Smooth muscle cell (in vitro differentiated cells): ENCODE measurements at regions not wholly inside any gene's neighbourhood (a gene's known extent, or its start where the extent isn't known, plus 50 kb on each side); places are given as distances from the start of the nearest gene placed in this dataset.
"Not testable (repeated sequence)": the region's sequence is repeated elsewhere in the genome, so short reads cannot be mapped to it uniquely, and the experiment has no call there.

Source experiments
- DNase-seq: peaks from one replicate; lab custom pipeline; 2025; ENCODE audit not compliant: unreplicated experiment; lab: John Stamatoyannopoulos, UW
- H2AFZ ChIP-seq: fragments of 200-600 bp; sonication (generic); 2 replicates; pipeline ENCODE4 v1.6.0; 2016; ENCODE audit warnings: antibody characterized with exemption, low read depth, mild to moderate bottlenecking
- H3F3A ChIP-seq: fragments of 200-600 bp; sonication (generic); 2 replicates; pipeline ENCODE4 v1.6.0; 2017; ENCODE audit warnings: antibody characterized with exemption, low read depth
- H3K27ac ChIP-seq: fragments of 200-600 bp; sonication (generic); 2 replicates; pipeline ENCODE4 v1.5.1; 2016; ENCODE audit warnings: low read depth, mild to moderate bottlenecking
- H3K27me3 ChIP-seq: fragments of 200-600 bp; sonication (generic); 2 replicates; pipeline ENCODE4 v1.6.1; 2016; ENCODE audit warnings: low read depth, mild to moderate bottlenecking
- H3K36me3 ChIP-seq: fragments of 200-600 bp; sonication (generic); 2 replicates; pipeline ENCODE4 v1.5.1; 2016; ENCODE audit warnings: low read depth
- H3K4me1 ChIP-seq: fragments of 200-600 bp; sonication (generic); 2 replicates; pipeline ENCODE4 v1.5.1; 2016; ENCODE audit warnings: low read depth
- H3K4me2 ChIP-seq: fragments of 200-600 bp; sonication (generic); 2 replicates; pipeline ENCODE4 v1.6.0; 2016; ENCODE audit warnings: mild to moderate bottlenecking
- H3K4me3 ChIP-seq: fragments of 200-600 bp; sonication (generic); 2 replicates; pipeline ENCODE4 v1.5.1; 2016; ENCODE audit warnings: mild to moderate bottlenecking
- H3K79me2 ChIP-seq: fragments of 200-600 bp; sonication (generic); 2 replicates; pipeline ENCODE4 v1.6.0; 2016; ENCODE audit warnings: low read depth, mild to moderate bottlenecking
- H3K9ac ChIP-seq: fragments of 200-600 bp; sonication (generic); 2 replicates; pipeline ENCODE4 v1.6.0; 2016; ENCODE audit warnings: low read depth
- H3K9me3 ChIP-seq: fragments of 200-600 bp; sonication (generic); replicated peaks from 2 replicates; pipeline ENCODE4 v1.5.1; 2016; ENCODE audit warnings: low read depth
- H4K20me1 ChIP-seq: fragments of 200-600 bp; sonication (generic); 2 replicates; pipeline ENCODE4 v1.6.0; 2016; ENCODE audit warnings: low read depth
- WGBS: methylation state at CpG from one replicate; pipeline ENCODE4 v1.1.7; 2016; ENCODE audit warnings: low lambda C conversion rate; 5-methylcytosine and 5-hydroxymethylcytosine counted together
- TF ChIP-seq, protein P1 (sequence below): fragments of 200-600 bp; sonication (generic); IDR thresholded peaks from 2 replicates; pipeline ENCODE4 v1.5.1; 2017; ENCODE audit warnings: borderline replicate concordance, mild to moderate bottlenecking, antibody characterized with exemption; ENCODE audit not compliant: insufficient read depth, poor library complexity, severe bottlenecking

DNA sequence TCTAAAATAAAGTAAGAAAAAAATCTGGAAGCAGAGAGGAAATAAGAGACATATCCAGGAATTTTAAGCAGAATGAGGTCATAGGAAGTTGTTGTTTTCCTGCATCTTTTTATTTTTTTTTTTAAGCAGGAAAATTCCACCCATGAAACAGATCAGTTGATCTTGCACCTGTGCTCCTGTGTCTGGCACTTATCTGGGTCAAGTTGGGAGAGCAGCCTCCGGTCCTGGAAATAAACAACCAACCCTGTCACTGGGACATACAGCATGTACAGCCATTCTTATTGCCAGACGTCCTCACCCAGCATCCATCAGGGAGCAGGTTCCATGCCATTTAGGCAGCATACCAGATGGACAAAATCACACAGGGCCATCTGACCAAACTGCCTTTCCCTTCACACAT lies 266.0 kb upstream of the BTG1 start:
- Histone ChIP-seq H3K27ac (no peak overlapping the region), H3K4me1 (no peaks in the 10 kb centered on the region), H3K9ac (no peak overlapping the region), H3K36me3 (no peaks in the 10 kb centered on the region), H3K4me2 (no peak overlapping the region), H4K20me1 (no peaks in the 10 kb centered on the region), H2AFZ (no peak overlapping the region), H3K79me2 (no peaks in the 10 kb centered on the region), H3K27me3 (no peaks in the 10 kb centered on the region), H3K9me3 (no peaks in the 10 kb centered on the region), H3K4me3 (no peak overlapping the region), H3F3A (no peaks in the 10 kb centered on the region)
- TF ChIP-seq, protein P1, sequence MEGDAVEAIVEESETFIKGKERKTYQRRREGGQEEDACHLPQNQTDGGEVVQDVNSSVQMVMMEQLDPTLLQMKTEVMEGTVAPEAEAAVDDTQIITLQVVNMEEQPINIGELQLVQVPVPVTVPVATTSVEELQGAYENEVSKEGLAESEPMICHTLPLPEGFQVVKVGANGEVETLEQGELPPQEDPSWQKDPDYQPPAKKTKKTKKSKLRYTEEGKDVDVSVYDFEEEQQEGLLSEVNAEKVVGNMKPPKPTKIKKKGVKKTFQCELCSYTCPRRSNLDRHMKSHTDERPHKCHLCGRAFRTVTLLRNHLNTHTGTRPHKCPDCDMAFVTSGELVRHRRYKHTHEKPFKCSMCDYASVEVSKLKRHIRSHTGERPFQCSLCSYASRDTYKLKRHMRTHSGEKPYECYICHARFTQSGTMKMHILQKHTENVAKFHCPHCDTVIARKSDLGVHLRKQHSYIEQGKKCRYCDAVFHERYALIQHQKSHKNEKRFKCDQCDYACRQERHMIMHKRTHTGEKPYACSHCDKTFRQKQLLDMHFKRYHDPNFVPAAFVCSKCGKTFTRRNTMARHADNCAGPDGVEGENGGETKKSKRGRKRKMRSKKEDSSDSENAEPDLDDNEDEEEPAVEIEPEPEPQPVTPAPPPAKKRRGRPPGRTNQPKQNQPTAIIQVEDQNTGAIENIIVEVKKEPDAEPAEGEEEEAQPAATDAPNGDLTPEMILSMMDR = no peak
- 82% methylated on average over 2 of the region's 2 CpGs for WGBS
- no peak for DNase-seq

DNA sequence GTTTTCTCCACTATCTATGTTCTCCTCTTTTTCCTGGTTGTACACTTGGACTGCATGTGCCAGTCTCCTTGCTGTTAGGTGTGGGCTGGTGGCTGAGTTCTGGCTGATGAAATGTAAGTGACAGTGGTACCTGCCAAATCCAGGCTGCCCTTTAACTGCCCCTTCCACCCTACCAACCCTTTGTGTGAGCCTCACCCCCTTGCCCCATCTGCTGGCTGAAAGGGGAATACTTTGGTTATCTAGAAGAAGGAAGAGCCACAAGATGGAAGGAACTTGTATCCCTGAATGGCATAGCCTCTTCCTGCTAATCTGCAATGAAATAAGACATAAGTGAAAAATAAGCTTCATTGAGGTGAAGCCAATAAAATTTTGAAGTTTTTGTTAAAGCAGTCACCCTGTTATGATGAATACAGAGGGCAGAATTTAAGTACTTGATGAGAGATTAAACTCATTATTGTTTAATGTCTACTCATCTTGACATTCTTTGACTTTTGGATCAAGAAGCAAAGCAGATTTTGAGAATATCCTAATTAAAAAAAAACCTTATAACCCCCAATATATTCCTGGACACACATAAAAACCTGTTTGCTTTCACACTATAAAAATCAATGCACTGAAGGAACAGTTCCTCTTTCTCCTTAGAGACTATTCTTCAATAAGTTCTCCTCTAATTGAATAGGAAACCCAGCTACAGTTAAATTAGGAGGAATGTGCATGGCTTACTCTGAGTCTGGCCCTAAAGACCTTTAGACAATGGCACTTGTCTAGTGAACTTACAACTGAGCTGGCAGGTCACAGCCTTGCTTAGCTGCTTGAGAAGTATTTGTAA lies 262.6 kb upstream of the BTG1 start:
- no peak overlapping the region for H2AFZ ChIP-seq
- H4K20me1 ChIP-seq = no peaks in the 10 kb centered on the region
- H3F3A ChIP-seq = no peaks in the 10 kb centered on the region
- no peaks in the 10 kb centered on the region for H3K79me2 ChIP-seq
- H3K9me3 ChIP-seq = no peaks in the 10 kb centered on the region
- no peaks in the 10 kb centered on the region for H3K27me3 ChIP-seq
- no peak overlapping the region for H3K4me2 ChIP-seq
- TF ChIP-seq, protein P1 = peak; percentile 23
- H3K36me3 ChIP-seq = no peaks in the 10 kb centered on the region
- H3K4me1 ChIP-seq = peaks cover 3% of the 10 kb centered on the region
- no peak overlapping the region for H3K27ac ChIP-seq
- H3K9ac ChIP-seq = no peak overlapping the region
- no peak for DNase-seq
- no peak overlapping the region for H3K4me3 ChIP-seq

DNA sequence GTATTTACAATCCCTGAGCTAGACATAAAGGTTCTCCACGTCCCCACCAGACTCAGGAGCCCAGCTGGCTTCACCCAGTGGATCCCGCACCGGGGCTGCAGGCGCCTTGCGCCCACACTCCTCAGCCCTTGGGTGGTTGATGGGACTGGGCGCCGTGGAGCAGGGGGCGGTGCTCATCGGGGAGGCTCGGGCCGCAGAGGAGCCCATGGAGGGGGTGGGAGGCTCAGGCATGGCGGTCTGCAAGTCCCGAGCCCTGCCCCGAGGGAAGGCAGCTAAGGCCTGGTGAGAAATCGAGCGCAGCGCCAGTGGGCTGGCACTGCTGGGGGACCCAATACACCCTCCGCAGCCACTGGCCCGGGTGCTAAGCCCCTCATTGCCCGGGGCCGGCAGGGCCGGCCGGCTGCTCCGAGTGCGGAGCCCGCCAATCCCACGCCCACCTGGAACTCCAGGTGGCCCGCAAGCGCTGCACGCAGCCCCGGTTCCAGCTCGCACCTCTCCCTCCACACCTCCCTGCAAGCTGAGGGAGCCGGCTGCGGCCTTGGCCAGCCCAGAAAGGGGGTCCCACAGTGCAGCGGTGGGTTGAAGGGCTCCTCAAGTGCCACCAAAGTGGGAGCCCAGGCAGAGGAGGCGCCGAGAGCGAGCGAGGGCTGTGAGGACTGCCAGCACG lies 260.9 kb upstream of the BTG1 start:
- not testable (repeated sequence) for H3K9me3 ChIP-seq, H4K20me1 ChIP-seq, H3K4me3 ChIP-seq, H3K36me3 ChIP-seq, H2AFZ ChIP-seq, DNase-seq, H3K27ac ChIP-seq, H3K27me3 ChIP-seq, H3K9ac ChIP-seq, H3K79me2 ChIP-seq, H3K4me2 ChIP-seq, H3K4me1 ChIP-seq, H3F3A ChIP-seq
- 96% methylated on average over 34 of the region's 40 CpGs for WGBS

DNA sequence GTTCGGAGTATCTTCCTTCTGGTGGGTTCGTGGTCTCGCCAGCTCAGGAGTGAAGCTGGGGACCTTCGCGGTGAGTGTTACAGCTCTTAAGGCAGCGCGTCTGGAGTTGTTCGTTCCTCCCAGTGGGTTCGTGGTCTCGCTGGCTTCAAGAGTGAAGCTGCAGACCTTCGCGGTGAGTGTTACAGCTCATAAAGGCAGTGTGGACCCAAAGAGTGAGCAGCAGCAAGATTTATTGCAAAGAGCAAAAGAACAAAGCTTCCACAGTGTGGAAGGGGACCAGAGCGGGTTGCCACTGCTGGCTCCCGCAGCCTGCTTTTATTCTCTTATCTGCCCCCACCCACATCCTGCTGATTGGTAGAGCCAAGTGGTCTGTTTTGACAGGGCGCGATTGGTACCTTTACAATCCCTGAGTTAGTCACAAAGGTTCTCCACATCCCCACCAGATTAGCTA lies 260.2 kb upstream of the BTG1 start:
- not testable (repeated sequence) for DNase-seq, H3K9ac ChIP-seq, H4K20me1 ChIP-seq, H3K4me3 ChIP-seq, H3K36me3 ChIP-seq, H3K4me1 ChIP-seq, H2AFZ ChIP-seq, H3K9me3 ChIP-seq, H3K79me2 ChIP-seq, H3K27me3 ChIP-seq, H3K4me2 ChIP-seq, H3K27ac ChIP-seq, H3F3A ChIP-seq
- 74% methylated on average over 16 of the region's 16 CpGs for WGBS
